IMR-90 (cell line): ENCODE measurements at regions not wholly inside any gene's neighbourhood (a gene's known extent, or its start where the extent isn't known, plus 50 kb on each side); places are given as distances from the start of the nearest gene placed in this dataset.

ENCODE experiments used
- ATAC-seq: fragments of 200-7000 bp; cut with Tn5 transposase; 2 replicates; pipeline ENCODE4 v1.9.1; 2020; ENCODE audit warnings: low read depth, mild to moderate bottlenecking, moderate library complexity
- BruUV-seq: library from RNA; stranded (reverse); fragments of 400-500 nt; replicated peaks from 2 replicates; lab custom pipeline; 2021; lab: Mats Ljungman, UMichigan
- CTCF ChIA-PET: fragments of 300-600 bp; formaldehyde crosslinking; extraction: SDS; loops from one replicate; lab custom pipeline; 2021; ENCODE audit warnings: antibody characterized with exemption; lab: Yijun Ruan, JAX
- POLR2A ChIA-PET: fragments of 300-600 bp; sonication (Branson Sonifier 250); formaldehyde crosslinking; loops from one replicate; lab custom pipeline; 2022; ENCODE audit warnings: antibody characterized with exemption; ENCODE audit not compliant: unreplicated experiment; lab: Charles Lee
- DNase-seq: peaks from one replicate; pipeline ENCODE4 v3.0.0; 2013
- H2AFZ ChIP-seq: replicated peaks from 2 replicates; pipeline ENCODE3; 2013; ENCODE audit warnings: low read length, mild to moderate bottlenecking; ENCODE audit not compliant: poor library complexity
- H2AK5ac ChIP-seq: 2 replicates; pipeline ENCODE4 v1.6.1; 2013; ENCODE audit warnings: low read depth, low read length, inconsistent platforms
- H2AK9ac ChIP-seq: replicated peaks from 2 replicates; pipeline ENCODE3; 2013; ENCODE audit warnings: mild to moderate bottlenecking, low read depth, low read length, moderate library complexity; ENCODE audit not compliant: poor library complexity
- H2BK120ac ChIP-seq: 2 replicates; pipeline ENCODE4 v1.6.1; 2013; ENCODE audit warnings: low read depth, low read length, inconsistent platforms
- H2BK15ac ChIP-seq: 3 replicates; pipeline ENCODE4 v1.6.1; 2013; ENCODE audit warnings: low read depth, low read length, inconsistent platforms
- H2BK20ac ChIP-seq: 2 replicates; pipeline ENCODE4 v1.6.1; 2013; ENCODE audit warnings: low read depth, mild to moderate bottlenecking, inconsistent platforms, low read length, moderate library complexity
- H2BK5ac ChIP-seq: 2 replicates; pipeline ENCODE4 v1.6.1; 2013; ENCODE audit warnings: mild to moderate bottlenecking, low read depth, low read length, inconsistent platforms; ENCODE audit not compliant: poor library complexity, severe bottlenecking
- H3K14ac ChIP-seq: replicated peaks from 2 replicates; pipeline ENCODE4 v1.6.1; 2013; ENCODE audit warnings: low read depth, low read length, inconsistent platforms
- H3K18ac ChIP-seq: 2 replicates; pipeline ENCODE4 v1.6.1; 2013; ENCODE audit warnings: low read depth, low read length, control low read depth
- H3K23ac ChIP-seq: 2 replicates; pipeline ENCODE4 v1.6.1; 2013; ENCODE audit warnings: low read depth, low read length, inconsistent platforms
- H3K27ac ChIP-seq: 2 replicates; pipeline ENCODE4 v1.5.1; 2013; ENCODE audit warnings: mild to moderate bottlenecking, control low read depth, low read length; ENCODE audit not compliant: insufficient read depth
- H3K27me3 ChIP-seq: 2 replicates; pipeline ENCODE4 v1.6.1; 2013; ENCODE audit warnings: low read length; ENCODE audit not compliant: control insufficient read depth, insufficient read depth
- H3K36me3 ChIP-seq: 2 replicates; pipeline ENCODE4 v1.6.1; 2013; ENCODE audit warnings: low read length, mixed read lengths; ENCODE audit not compliant: control insufficient read depth, insufficient read depth
- H3K4ac ChIP-seq: 2 replicates; pipeline ENCODE4 v1.6.1; 2013; ENCODE audit warnings: low read depth, low read length, inconsistent platforms
- H3K4me1 ChIP-seq: 2 replicates; pipeline ENCODE4 v1.6.1; 2013; ENCODE audit warnings: low read length, mixed read lengths; ENCODE audit not compliant: control insufficient read depth, insufficient read depth
- H3K4me2 ChIP-seq: 2 replicates; pipeline ENCODE4 v1.6.1; 2013; ENCODE audit warnings: low read depth, mild to moderate bottlenecking, control low read depth, low read length, moderate library complexity
- H3K4me3 ChIP-seq: 2 replicates; pipeline ENCODE4 v1.5.1; 2013; ENCODE audit warnings: low read depth, mild to moderate bottlenecking, control low read depth, low read length, moderate library complexity; ENCODE audit not compliant: insufficient read depth
- H3K56ac ChIP-seq: 2 replicates; pipeline ENCODE4 v1.6.1; 2013; ENCODE audit warnings: low read length, inconsistent platforms; ENCODE audit not compliant: insufficient read depth; ENCODE audit errors: extremely low read depth
- H3K79me1 ChIP-seq, 2 experiments: 2 replicates each; pipeline ENCODE4 v1.6.1; 2013; ENCODE audit warnings: low read length in 2 of 2, inconsistent platforms in 1 of 2, low read depth in 1 of 2
- H3K9ac ChIP-seq: 2 replicates; pipeline ENCODE4 v1.6.1; 2013; ENCODE audit warnings: low read depth, low read length, control low read depth
- H3K9me1 ChIP-seq: 2 replicates; pipeline ENCODE4 v1.6.1; 2013; ENCODE audit warnings: low read length, inconsistent platforms; ENCODE audit not compliant: insufficient read depth
- H3K9me3 ChIP-seq: 2 replicates; pipeline ENCODE4 v1.6.1; 2013; ENCODE audit warnings: low read length; ENCODE audit not compliant: control insufficient read depth, insufficient read depth
- H4K20me1 ChIP-seq: 2 replicates; pipeline ENCODE4 v1.6.1; 2013; ENCODE audit warnings: low read length, inconsistent platforms; ENCODE audit not compliant: insufficient read depth
- H4K5ac ChIP-seq: 2 replicates; pipeline ENCODE4 v1.6.1; 2013; ENCODE audit warnings: mild to moderate bottlenecking, low read depth, low read length, control low read depth
- H4K8ac ChIP-seq, 2 experiments: 2 replicates each; pipeline ENCODE4 v1.6.1; 2013; ENCODE audit warnings: low read depth in 2 of 2, low read length in 2 of 2, control low read depth in 1 of 2, inconsistent platforms in 1 of 2
- H4K91ac ChIP-seq: 2 replicates; pipeline ENCODE4 v1.6.1; 2013; ENCODE audit warnings: low read depth, low read length, inconsistent platforms; ENCODE audit not compliant: insufficient read depth
- BHLHE40 ChIP-seq: fragments of 150-350 bp; IDR thresholded peaks from 2 replicates; pipeline ENCODE4 v1.6.1; 2016; ENCODE audit warnings: mild to moderate bottlenecking, low read depth, low read length
- CEBPB ChIP-seq: IDR thresholded peaks from 2 replicates; pipeline ENCODE4 v1.6.1; 2012; ENCODE audit warnings: low read depth, low read length, improper control_type of control experiment
- CHD1 ChIP-seq: IDR thresholded peaks from 2 replicates; pipeline ENCODE4 v1.6.1; 2012; ENCODE audit warnings: low read depth, low read length, improper control_type of control experiment
- FOS ChIP-seq: fragments of 150-350 bp; IDR thresholded peaks from 2 replicates; pipeline ENCODE4 v1.6.1; 2016; ENCODE audit warnings: low read depth, low read length
- MAFK ChIP-seq: IDR thresholded peaks from 2 replicates; pipeline ENCODE4 v1.6.1; 2012; ENCODE audit warnings: low read depth, low read length, improper control_type of control experiment
- MAZ ChIP-seq: IDR thresholded peaks from 2 replicates; pipeline ENCODE4 v1.6.1; 2012; ENCODE audit warnings: low read depth, mild to moderate bottlenecking, low read length, improper control_type of control experiment, moderate library complexity, borderline replicate concordance
- MXI1 ChIP-seq: IDR thresholded peaks from 2 replicates; pipeline ENCODE4 v1.6.1; 2012; ENCODE audit warnings: low read depth, mild to moderate bottlenecking, low read length, moderate library complexity, borderline replicate concordance
- NFE2L2 ChIP-seq: fragments of 150-350 bp; IDR thresholded peaks from 2 replicates; pipeline ENCODE4 v1.6.1; 2016; ENCODE audit warnings: low read depth, mild to moderate bottlenecking, low read length
- POLR2A ChIP-seq: IDR thresholded peaks from 2 replicates; pipeline ENCODE4 v1.6.1; 2012; ENCODE audit warnings: mild to moderate bottlenecking, low read depth, low read length
- RAD21 ChIP-seq: IDR thresholded peaks from 2 replicates; pipeline ENCODE4 v1.6.1; 2012; ENCODE audit warnings: low read length, improper control_type of control experiment
- RCOR1 ChIP-seq: IDR thresholded peaks from 2 replicates; pipeline ENCODE4 v1.6.1; 2012; ENCODE audit warnings: mild to moderate bottlenecking, low read length, improper control_type of control experiment; ENCODE audit not compliant: insufficient replicate concordance
- RFX5 ChIP-seq: IDR thresholded peaks from 2 replicates; pipeline ENCODE4 v1.8.0; 2012; ENCODE audit warnings: low read depth, mild to moderate bottlenecking, low read length, moderate library complexity
- SMC3 ChIP-seq: fragments of 150-350 bp; IDR thresholded peaks from 2 replicates; pipeline ENCODE4 v1.6.1; 2016; ENCODE audit warnings: low read depth, mild to moderate bottlenecking, antibody characterized with exemption, low read length, moderate library complexity
- WGBS, 2 experiments: methylation state at CpG; one replicate each; pipeline versions ENCODE4 v1.1.5 to v1.1.7; 2013; ENCODE audit warnings: missing lambda C conversion rate in 2 of 2; ENCODE audit not compliant: insufficient read length in 1 of 2; ENCODE audit errors: extremely low coverage in 2 of 2; 5-methylcytosine and 5-hydroxymethylcytosine counted together
- dilution Hi-C: fragments of 300-500 bp; cut with HindIII; formaldehyde crosslinking; loops from one replicate; pipeline ENCODE4 v1.14.3; 2018; ENCODE audit warnings: low sequenced_read_pairs; ENCODE audit not compliant: unreplicated experiment
- in situ Hi-C: fragments of 300-500 bp; cut with MboI; formaldehyde crosslinking; loops from 3 replicates; pipeline ENCODE4 v1.14.3; 2019; ENCODE audit warnings: low sequenced_read_pairs, inconsistent platforms, mixed read lengths
- intact Hi-C: fragments of 100-400 bp; cut with micrococcal nuclease; formaldehyde crosslinking; loops from 2 replicates; pipeline ENCODE4 v1.10.0; 2022
- TF ChIP-seq, protein P1 (sequence below): fragments of 150-350 bp; IDR thresholded peaks from 2 replicates; pipeline ENCODE4 v1.6.1; 2016; ENCODE audit warnings: low read depth, mild to moderate bottlenecking, low read length, moderate library complexity, borderline replicate concordance
- TF ChIP-seq, protein P2 (sequence below): fragments of 150-350 bp; IDR thresholded peaks from 2 replicates; pipeline ENCODE4 v1.6.1; 2017; ENCODE audit warnings: mild to moderate bottlenecking, antibody characterized with exemption, low read length, low read depth
- TF ChIP-seq, protein P3 (sequence below): conservative IDR thresholded peaks from 2 replicates; pipeline ENCODE4 v1.5.1; 2012; ENCODE audit warnings: mild to moderate bottlenecking, low read depth, low read length, improper control_type of control experiment

DNA sequence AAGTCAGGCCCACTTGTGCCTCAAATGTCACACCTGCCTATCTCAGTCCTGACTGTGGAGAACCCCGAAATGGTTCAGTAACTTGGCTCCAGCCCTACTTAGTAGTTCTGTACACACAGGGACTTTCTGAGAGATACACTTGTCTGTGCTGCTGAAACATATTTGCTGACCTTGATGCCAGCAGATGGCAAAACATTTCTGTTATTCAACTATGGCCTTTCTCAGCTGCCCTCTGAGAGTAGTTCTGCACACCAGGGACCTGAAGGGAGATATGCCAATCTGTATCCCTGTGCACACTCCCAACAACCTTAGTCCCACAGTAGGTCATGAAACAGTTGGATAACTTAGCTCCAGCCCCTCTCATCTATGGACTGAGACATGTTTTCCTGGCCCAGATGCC is 1651.5 kb downstream of the LRRC4C start:
- Histone ChIP-seq H3K4ac (no peak overlapping the region), H3K27ac (no peak overlapping the region), H3K9me1 (no peaks in the 10 kb centered on the region), H3K9ac (no peak overlapping the region), H4K20me1 (no peaks in the 10 kb centered on the region), H4K8ac (no peak overlapping the region), H3K27me3 (no peaks in the 10 kb centered on the region), H3K23ac (no peak overlapping the region), H2AK9ac (no peak overlapping the region), H3K4me2 (no peak overlapping the region), H3K14ac (no peak overlapping the region), H3K36me3 (no peaks in the 10 kb centered on the region), H3K56ac (no peak overlapping the region), H2BK5ac (no peak overlapping the region), H2AK5ac (no peak overlapping the region), H3K18ac (no peak overlapping the region), H3K79me1 (no peaks in the 10 kb centered on the region), H4K5ac (no peak overlapping the region), H3K4me1 (no peaks in the 10 kb centered on the region), H2BK20ac (no peak overlapping the region), H2AFZ (no peak overlapping the region), H2BK15ac (no peak overlapping the region), H2BK120ac (no peak overlapping the region), H3K9me3 (peaks cover 13% of the 10 kb centered on the region), H4K91ac (no peak overlapping the region), H3K4me3 (no peak overlapping the region)
- DNase-seq: no peak
- intact Hi-C loops: no loop called here
- in situ Hi-C loops: no loop called here
- TF ChIP-seq MAZ: no peak
- TF ChIP-seq, protein P1, sequence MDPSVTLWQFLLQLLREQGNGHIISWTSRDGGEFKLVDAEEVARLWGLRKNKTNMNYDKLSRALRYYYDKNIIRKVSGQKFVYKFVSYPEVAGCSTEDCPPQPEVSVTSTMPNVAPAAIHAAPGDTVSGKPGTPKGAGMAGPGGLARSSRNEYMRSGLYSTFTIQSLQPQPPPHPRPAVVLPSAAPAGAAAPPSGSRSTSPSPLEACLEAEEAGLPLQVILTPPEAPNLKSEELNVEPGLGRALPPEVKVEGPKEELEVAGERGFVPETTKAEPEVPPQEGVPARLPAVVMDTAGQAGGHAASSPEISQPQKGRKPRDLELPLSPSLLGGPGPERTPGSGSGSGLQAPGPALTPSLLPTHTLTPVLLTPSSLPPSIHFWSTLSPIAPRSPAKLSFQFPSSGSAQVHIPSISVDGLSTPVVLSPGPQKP: no peak
- no peak for TF ChIP-seq RAD21
- TF ChIP-seq RFX5: no peak
- TF ChIP-seq MAFK: no peak
- TF ChIP-seq FOS: no peak
- no peak for TF ChIP-seq POLR2A
- no peak for TF ChIP-seq SMC3
- no peak for TF ChIP-seq RCOR1
- TF ChIP-seq CEBPB: no peak
- TF ChIP-seq, protein P2, sequence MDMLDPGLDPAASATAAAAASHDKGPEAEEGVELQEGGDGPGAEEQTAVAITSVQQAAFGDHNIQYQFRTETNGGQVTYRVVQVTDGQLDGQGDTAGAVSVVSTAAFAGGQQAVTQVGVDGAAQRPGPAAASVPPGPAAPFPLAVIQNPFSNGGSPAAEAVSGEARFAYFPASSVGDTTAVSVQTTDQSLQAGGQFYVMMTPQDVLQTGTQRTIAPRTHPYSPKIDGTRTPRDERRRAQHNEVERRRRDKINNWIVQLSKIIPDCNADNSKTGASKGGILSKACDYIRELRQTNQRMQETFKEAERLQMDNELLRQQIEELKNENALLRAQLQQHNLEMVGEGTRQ: no peak
- TF ChIP-seq MXI1: no peak
- TF ChIP-seq, protein P3, sequence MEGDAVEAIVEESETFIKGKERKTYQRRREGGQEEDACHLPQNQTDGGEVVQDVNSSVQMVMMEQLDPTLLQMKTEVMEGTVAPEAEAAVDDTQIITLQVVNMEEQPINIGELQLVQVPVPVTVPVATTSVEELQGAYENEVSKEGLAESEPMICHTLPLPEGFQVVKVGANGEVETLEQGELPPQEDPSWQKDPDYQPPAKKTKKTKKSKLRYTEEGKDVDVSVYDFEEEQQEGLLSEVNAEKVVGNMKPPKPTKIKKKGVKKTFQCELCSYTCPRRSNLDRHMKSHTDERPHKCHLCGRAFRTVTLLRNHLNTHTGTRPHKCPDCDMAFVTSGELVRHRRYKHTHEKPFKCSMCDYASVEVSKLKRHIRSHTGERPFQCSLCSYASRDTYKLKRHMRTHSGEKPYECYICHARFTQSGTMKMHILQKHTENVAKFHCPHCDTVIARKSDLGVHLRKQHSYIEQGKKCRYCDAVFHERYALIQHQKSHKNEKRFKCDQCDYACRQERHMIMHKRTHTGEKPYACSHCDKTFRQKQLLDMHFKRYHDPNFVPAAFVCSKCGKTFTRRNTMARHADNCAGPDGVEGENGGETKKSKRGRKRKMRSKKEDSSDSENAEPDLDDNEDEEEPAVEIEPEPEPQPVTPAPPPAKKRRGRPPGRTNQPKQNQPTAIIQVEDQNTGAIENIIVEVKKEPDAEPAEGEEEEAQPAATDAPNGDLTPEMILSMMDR: no peak
- no peak for TF ChIP-seq CHD1
- TF ChIP-seq NFE2L2: no peak
- TF ChIP-seq BHLHE40: no peak
- CTCF ChIA-PET: no interaction called here
- no TSS peak for BruUV-seq
- no peak for ATAC-seq
- WGBS, 2 experiments: 17% methylated on average over 1 of the region's 1 CpG; no CpG with 5 or more reads in 1 of the 2 experiments
- POLR2A ChIA-PET: no interaction called here
- dilution Hi-C loops: no loop called here
